Right kidney (tissue), 1 donor: ENCODE measurements at regions not wholly inside any gene's neighbourhood (a gene's known extent, or its start where the extent isn't known, plus 50 kb on each side); places are given as distances from the start of the nearest gene placed in this dataset.
"Not testable (repeated sequence)": the region's sequence is repeated elsewhere in the genome, so short reads cannot be mapped to it uniquely, and the experiment has no call there.

ENCODE experiments used
- DNase-seq: peaks from one replicate; pipeline ENCODE4 v3.0.0-alpha.2; 2016

- DNase-seq = no peak
These were observed 116.3 kb upstream of the CREB1 start for GRCh38 chr2:207413376-207413907.

DNA sequence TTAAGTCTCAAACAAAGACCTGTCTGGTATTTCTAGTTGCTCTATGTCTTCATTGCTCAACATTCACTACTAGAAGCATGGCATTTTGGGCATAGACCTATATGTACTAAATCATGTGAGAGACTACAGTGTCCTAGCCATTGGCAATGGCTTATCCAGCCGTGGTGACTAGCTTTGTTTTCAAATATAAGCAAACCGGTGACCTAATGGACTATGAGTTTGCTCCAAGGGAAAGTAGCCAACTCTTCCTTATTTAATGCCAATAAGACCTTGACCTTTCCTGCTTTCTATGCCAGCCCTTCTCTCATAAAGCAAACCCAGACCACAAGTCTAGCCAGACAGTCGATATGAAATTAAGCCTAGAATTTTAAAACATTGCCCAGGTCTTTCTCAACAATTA, 113.7 kb upstream of the CREB1 start:
- DNase-seq = no peak

DNA sequence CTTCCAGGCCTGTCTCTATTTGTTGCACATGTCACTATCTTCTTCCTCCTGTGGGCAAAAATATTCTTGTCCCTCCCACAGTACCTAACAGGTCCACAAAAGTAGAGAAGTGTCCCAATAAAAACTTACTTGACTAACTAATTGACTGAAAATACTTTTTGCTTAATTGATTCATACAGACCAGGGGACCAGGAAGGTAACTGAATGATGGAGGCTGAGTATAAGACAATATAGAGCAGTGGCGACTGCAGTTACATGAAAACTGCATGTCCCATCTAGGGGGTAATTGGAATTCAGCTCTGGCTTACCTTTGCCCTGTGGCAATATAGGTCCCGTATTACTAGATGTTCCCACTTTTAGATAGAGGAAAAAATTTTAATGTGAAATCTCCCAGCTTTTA, 112.9 kb upstream of the CREB1 start:
- no peak for DNase-seq

- no peak for DNase-seq
These were observed 112.5 kb upstream of the CREB1 start for GRCh38 chr2:207417301-207417718.

- DNase-seq = no peak
These were observed 111.3 kb upstream of the CREB1 start for GRCh38 chr2:207418419-207418818.

GRCh38 chr2:207419331-207419730, 110.4 kb upstream of the CREB1 start:
- DNase-seq = no peak

DNA sequence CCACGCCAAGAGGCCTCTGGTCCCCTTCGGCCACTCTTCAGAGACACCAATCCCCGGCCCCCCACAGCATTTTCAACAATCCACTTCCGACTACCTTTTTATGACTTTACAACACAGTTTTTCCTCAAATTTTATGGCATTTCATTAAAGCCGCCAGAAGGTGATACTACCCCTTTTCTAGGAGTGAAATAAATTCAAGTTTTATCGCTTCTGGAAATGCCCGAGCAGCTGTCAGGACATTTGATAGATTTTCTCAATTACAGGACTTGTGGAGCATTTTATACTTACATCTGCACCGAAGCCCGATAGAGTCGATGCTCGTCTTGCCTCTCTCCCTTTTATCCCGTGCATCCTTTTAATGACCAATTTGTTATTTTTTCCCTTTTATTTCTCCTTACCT, 108.1 kb upstream of the CREB1 start:
- no peak for DNase-seq

DNA sequence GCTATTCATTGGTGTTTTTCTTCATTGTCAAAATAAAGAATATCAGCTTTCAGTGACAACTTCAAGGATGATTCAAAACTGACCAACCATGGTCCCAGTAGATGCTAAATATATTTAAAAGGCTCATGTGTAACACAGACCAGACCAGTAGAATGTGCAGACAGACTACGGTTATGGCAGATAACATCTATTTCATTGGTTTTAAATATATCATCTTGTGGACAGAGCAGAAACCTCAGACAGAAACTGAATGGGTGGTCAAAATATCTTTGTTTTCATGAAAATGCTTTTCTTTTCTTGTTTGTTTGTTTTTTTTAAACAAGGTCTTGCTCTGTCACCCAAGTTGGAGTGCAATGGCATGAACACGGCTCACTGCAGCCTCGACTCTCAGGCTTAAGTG, 107.4 kb upstream of the CREB1 start:
- DNase-seq = no peak

- DNase-seq = no peak
These were observed 105.9 kb upstream of the CREB1 start for GRCh38 chr2:207423886-207424285.

DNA sequence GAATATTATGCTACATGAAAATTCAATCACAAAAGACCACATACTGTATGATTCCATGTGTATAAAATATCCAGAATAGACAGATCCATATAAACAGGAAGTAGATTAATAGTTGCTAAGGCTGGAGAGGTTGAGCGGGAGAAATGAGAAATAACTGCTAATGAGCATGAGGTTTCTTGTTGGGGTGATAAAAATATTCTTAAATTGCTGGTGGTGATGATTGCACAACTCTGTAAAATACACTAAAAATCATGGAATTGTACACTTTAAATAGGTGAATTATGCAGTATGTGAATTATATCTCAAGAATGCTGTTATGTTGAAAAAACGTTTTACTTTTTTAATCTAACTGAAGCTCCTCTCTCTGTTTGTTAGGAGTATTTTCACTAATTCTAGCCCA, 101.8 kb upstream of the CREB1 start:
- DNase-seq = no peak

- no peak for DNase-seq
These were observed 101.2 kb upstream of the CREB1 start for GRCh38 chr2:207428573-207428972.

- DNase-seq = no peak
These were observed 97.3 kb upstream of the CREB1 start for GRCh38 chr2:207432453-207432852.

GRCh38 chr2:207434306-207434705, 95.5 kb upstream of the CREB1 start:
- no peak for DNase-seq

- DNase-seq = no peak
These were observed 94.8 kb upstream of the CREB1 start for GRCh38 chr2:207434899-207435465.

DNA sequence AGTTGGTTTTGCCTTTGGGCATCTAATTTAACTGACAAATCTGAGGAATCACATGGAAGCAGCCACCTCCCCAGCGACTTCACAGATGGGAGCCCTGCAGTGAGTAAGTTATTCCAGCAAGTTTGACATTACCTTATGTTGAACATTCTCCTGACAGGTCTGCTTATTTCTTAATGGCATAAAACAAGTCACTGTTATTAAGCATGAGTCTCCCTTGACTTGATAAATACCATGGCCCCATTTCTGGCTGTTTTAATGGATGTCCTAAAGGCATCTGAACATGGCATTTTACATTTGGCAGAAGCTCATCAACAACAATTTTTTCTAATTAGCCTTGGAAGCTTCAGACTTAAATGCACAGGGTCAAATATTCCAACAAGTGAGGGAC, 92.6 kb upstream of the CREB1 start:
- DNase-seq = no peak

- no peak for DNase-seq
These were observed 92.1 kb upstream of the CREB1 start for GRCh38 chr2:207437524-207438143.

DNA sequence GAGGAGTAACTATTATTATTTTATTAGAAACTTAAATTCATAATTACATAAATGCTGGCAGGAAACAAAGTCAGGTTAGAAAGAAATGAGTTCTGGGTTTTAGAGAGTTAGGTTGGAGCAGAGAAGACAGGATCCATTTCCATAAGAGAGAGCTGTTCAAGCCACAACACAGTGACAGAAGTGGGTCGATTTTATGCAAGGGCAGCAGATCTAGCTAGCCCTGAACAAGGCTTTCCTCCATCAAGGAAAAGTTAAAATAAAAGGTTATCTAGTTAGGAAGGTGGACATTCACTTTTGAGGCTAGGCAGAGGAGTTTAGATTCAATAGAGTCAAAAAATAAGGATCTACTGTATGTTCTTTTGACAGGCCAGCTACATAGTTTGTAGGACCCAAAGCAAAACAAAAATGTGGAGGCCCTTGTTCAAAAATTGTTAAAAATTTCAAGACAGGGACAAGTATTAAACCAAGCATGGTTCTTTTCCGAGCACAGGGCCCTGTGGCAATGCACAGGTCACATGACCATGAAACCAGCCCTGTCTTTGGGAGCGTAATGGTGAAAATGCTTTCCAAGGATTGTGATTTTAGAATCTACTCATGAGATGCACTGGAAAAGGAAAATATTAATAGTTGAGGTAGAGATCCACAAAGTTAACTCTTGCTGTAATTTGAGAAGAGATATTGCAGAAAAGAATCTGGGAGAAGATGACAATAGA, 91.2 kb upstream of the CREB1 start:
- DNase-seq = no peak

DNA sequence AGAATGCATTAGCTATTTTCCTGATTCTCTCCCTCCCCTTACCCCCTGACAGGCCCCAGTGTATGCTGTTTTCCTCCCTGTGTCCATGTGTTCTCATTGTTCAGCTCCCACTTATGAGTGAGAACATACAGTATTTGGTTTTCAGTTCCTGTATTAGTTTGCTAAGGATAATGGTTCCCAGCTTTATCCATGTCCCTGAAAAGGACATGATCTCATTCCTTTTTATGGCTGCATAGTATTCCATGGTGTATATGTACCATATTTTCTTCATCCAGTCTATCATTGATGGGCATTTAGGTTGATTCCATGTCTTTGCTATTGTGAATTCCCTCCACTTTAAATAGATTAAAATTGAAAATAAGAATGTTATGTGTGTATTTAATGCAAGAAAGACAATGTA, 89.9 kb upstream of the CREB1 start:
- not testable (repeated sequence) for DNase-seq

DNA sequence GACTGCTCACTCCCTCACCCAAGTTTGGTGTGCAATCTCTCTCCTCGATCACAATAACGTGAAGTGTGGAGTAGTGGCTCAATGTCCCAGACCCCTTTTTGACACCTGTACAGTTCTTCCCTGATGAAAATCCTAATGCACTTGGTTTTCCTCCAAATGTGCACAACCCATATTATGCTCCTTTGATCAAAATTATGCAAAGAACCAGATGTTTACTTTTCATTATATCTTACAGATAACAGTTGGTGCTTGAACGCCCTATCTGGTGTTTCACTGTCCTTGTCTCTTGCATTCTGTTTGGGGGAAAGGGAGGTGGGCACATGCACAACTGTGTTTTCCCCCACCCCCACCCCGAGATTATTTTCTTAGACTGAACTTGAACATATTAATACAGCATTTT, 85.0 kb upstream of the CREB1 start:
- no peak for DNase-seq

DNA sequence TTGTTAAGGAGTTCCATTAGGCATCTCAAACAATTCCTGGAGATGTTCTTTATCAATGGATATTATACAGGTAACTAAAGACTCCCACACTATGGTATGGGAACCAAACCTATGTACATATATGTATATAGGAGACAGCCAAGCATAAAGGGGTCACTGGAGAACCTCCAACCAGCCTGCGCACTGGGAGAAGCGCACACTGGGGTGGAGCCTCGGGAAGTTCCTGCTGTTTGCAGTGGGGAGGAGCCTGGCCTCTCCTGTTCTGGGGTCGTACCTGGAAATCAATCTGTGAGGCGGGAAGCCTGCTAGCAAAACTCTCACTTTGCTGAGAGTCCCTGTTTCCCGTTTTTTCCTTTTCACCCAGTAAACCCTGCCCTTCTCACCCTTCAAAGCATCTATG, 83.1 kb upstream of the CREB1 start:
- DNase-seq = no peak

DNA sequence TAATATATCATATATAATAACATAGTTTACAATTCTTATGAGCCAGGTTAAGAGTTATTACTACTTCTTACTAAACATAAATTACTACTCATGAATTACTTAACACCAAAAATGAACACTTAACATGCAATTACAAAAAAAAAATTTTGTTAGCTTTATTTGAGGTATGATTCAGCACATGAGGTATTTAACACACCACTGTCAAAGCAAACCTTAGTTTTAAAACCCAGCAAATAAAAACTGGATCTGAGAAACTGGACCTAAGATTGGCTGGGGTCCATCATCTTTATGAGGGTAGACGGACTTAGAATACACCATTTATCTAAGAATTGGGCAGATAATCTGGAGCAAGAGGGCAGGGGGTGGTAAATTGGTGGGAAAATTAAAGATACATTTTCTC, 81.8 kb upstream of the CREB1 start:
- DNase-seq = no peak

DNA sequence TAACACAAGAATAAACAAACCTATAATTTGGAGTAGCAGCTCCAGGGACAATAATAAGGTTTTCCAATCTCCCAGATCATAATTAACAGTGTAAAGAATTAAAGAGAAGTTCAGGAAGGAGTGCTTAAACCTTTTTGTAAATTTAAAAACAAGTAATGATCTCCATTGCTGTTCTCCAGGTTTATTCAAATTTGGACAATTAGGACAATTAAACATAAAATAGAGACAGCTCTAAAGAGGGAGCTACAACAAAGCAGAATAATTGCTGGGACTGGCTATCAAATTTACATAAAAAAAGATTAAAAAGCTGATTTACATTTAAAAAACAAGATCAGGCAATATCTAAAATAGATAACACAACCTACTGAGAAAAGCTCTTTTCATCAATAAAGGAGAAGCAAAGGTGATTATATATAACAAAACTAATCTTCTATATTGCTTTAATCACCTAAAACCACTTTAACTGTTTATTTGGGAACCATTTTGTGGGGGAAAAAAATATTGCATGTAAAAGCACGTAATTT, 80.1 kb upstream of the CREB1 start:
- no peak for DNase-seq

DNA sequence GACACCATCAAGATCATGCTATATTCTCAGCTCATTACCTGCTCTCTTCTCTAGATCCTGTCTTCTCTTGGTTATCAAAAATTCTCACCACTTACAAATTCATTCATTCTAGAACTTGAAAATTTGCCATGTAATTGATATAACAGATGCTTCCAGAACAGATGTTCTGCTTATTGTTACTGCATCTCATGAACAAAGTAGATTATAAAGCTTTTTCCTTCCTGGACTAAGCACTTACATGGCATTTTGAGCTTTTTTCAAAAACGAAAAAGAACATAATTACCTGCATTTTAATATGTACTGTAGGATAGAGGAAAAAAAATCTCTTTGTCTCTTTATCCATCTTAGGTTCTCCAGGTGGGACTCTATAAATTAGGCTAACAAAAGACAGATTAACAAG, 79.6 kb upstream of the CREB1 start:
- no peak for DNase-seq

DNA sequence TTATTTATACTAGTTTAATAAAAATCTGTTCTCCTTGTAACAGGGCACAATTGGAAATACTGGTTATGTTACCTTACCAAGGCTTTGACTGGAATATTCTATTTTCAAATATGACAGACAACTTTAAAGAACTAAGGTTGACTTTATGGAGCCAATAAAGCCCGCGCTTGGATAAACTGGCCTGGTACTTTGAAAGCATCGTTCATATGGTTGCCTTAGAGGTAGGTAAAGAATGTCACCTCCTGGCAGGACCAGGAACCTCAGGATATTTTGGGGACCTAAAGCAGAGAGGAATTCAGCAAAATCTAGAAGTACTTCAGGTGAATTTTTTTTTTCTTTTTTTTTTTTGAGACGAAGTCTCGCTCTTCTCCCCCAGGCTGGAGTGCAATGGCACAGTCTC, 71.2 kb upstream of the CREB1 start:
- no peak for DNase-seq
